NCI-H1930 (cell line): ENCODE measurements at regions not wholly inside any gene's neighbourhood (a gene's known extent, or its start where the extent isn't known, plus 50 kb on each side); places are given as distances from the start of the nearest gene placed in this dataset.

Experiments
- DNase-seq, 2 experiments: peaks; one replicate each; lab custom pipeline; 2025; lab: John Stamatoyannopoulos, UW

- DNase-seq, result no peak
These were observed 70.6 kb upstream of the NTM start for GRCh38 chr11:131299598-131300438.

- no peak for DNase-seq
These were observed 70.0 kb upstream of the NTM start for GRCh38 chr11:131300439-131300717.

GRCh38 chr11:131301306-131301705 is 69.1 kb upstream of the NTM start:
- DNase-seq, result no peak

- DNase-seq, result no peak
These were observed 67.6 kb upstream of the NTM start for GRCh38 chr11:131302836-131303235.

- DNase-seq, result no peak
These were observed 66.8 kb upstream of the NTM start for GRCh38 chr11:131303611-131304119.

GRCh38 chr11:131305005-131305404 is 65.4 kb upstream of the NTM start:
- DNase-seq, result no peak

GRCh38 chr11:131307506-131307905 is 62.9 kb upstream of the NTM start:
- no peak for DNase-seq

GRCh38 chr11:131309776-131310175 is 60.6 kb upstream of the NTM start:
- DNase-seq, result no peak

GRCh38 chr11:131311776-131312514 is 58.5 kb upstream of the NTM start:
- DNase-seq, result no peak
